Endothelial cell of hepatic sinusoid (primary cell): ENCODE measurements at regions not wholly inside any gene's neighbourhood (a gene's known extent, or its start where the extent isn't known, plus 50 kb on each side); places are given as distances from the start of the nearest gene placed in this dataset.

Source experiments
- in situ Hi-C: cut with HindIII; loops from 2 replicates; pipeline ENCODE4 v1.10.0; 2017; ENCODE audit warnings: low sequenced_read_pairs

DNA sequence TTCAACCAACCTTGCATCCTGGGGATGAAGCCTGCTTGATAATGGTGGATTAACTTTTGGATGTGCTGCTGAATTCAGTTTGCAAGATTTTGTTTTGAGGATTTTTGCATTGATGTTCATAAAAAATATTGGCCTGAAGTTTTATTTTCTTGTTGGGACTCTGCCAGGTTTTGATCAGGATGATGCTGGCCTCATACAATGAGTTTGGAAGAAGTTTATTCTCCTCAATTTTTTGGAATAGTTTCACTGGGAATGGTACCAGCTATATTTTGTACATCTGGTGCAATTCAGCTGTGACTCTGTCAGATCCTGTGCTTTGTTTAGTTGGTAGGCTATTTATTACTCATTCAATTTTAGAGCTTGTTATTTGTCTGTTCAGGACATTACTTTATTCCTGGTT lies 340.3 kb upstream of the TRAM1L1 start:
- in situ Hi-C loops = no loop called here

- in situ Hi-C loops = no loop called here
Measured at GRCh38 chr4:117428536-117428935, 343.2 kb upstream of the TRAM1L1 start.

DNA sequence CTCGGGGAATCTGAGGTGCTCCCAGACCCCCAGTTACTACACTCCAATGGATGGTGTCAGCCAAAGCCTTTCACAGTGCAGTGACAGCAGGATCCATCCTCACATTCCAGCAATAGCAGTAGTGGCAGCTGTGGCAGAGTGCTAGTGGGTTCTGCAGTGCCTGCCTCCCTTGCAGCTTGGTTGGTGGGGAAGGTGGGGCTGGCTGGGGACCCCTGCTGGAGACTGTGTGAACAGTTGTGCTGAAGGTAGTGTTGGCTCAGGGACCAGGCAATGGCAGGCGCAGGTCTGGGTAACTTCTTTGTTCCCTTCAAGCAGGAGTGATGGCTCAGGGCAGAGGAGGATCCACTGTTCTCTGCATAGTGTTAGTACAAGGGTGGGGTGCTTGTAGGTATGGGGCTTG lies 343.7 kb upstream of the TRAM1L1 start:
- in situ Hi-C loops = no loop called here

GRCh38 chr4:117429506-117429905 lies 344.1 kb upstream of the TRAM1L1 start:
- in situ Hi-C loops = no loop called here

GRCh38 chr4:117434424-117434823 lies 349.0 kb upstream of the TRAM1L1 start:
- in situ Hi-C loops = no loop called here

- in situ Hi-C loops = no loop called here
Measured at GRCh38 chr4:117447925-117448324, 362.5 kb upstream of the TRAM1L1 start.

GRCh38 chr4:117455088-117455487 lies 369.7 kb upstream of the TRAM1L1 start:
- in situ Hi-C loops = no loop called here

- in situ Hi-C loops = no loop called here
Measured at GRCh38 chr4:117466388-117466787, 381.0 kb upstream of the TRAM1L1 start.

DNA sequence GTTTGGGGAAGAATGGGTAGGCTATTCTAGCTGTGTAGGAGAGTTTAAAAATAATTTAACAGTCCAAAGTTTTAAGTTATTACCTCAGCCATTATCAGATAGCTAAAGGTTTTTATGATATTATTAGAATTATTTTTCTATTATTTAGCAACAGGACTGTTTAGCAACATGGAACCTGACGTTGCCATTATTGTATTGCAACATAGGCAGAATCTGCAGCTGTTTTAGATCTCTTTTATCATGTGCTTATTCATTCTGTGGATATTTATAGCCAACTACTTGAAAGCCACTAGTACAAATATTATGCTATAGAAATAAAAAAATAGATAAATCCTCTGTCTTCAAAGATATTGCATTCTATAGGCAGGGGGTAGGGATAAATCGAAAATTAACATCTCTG lies 382.0 kb upstream of the TRAM1L1 start:
- in situ Hi-C loops = no loop called here

DNA sequence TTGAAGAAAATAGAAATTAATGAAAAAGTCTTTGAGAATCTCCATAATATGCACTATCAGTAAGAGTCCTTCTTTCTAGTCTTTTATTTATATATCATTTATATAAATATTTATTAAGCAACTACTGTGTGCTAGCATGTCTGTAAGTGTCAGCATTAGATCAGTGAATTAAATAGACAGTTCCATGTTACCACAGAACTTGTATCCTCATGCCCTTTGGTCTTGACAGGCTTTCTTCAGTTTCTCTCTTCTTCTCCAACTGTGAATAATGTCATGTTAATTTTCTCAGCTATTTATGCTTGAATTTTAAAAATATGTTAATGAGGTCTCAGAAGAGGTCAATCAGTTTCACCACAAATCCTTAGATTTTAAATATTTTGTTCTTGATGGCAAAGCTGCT lies 389.6 kb upstream of the TRAM1L1 start:
- in situ Hi-C loops = no loop called here

DNA sequence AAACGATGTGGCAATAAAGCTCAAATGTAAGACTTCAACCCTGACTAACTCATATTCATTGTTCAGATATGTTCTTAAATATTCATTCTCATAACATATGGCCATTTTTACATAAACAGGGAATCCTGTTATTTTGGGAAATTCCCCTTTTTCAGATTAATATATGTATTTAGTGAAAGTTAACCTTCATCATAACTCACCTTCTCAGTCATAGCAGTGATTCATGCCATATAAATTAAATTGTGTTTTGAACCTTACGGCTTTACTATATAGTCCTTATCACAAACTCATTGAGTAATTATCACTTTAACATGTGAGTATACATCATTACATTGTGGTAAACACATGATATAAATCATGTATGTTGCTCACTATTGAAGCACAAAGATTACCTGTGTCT lies 392.5 kb upstream of the TRAM1L1 start:
- in situ Hi-C loops = no loop called here

GRCh38 chr4:117478702-117479101 lies 393.3 kb upstream of the TRAM1L1 start:
- in situ Hi-C loops = no loop called here

DNA sequence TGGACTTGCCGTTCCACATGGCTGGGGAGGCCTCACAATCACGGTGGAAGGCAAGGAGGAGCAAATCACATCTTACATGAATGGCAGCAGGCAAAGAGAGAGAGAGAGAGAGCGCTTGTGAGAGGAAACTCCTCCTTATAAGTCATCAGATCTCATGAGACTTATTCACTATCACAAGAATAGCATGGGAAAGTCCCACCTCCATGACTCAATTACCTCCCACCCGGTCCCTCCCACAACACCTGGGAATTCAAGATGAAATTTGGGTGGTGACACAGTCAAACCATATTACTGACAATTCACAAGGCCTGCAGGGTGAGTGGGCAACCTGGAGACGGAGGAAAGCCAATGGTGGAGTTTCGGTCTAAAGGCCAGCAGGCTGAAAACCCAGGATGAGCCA lies 394.3 kb upstream of the TRAM1L1 start:
- in situ Hi-C loops = no loop called here

DNA sequence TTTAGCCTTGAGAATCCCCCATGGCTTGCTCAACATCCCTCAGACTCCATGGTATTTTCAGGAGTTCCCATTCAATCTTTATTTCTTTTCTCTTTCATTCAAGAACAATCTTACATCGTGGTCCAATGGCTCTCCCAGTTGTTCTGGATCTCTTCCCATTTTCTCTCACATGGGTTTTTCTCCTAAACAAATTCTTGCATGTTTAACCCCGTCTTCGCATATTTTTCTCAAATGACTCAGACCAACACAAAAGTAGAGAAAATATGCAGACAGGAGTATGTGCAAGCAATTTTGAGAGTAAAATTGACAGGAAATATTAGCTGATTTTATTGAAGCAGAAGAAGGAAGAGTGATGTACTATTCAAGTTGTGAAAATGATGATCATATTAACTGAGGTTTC lies 396.4 kb upstream of the TRAM1L1 start:
- in situ Hi-C loops = no loop called here

GRCh38 chr4:117488692-117489091 lies 403.3 kb upstream of the TRAM1L1 start:
- in situ Hi-C loops = no loop called here

DNA sequence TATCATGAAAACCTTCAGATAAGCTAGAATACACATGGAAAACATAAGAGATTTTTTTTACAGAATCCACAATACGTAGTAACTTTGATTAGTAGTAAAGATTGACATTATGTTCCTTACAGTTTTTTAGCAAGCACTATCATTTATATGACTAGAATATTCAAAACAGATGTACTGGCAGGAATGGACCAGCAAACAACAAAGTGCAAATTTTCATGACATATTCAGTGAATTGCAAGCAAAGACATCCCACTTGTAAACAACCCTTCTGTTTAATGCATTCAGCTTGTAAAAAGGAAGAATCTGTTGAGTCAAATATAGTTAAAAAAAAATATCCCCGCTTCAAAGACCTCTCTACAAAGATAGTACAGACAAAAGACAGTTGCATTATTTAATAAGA lies 403.7 kb upstream of the TRAM1L1 start:
- in situ Hi-C loops = no loop called here

DNA sequence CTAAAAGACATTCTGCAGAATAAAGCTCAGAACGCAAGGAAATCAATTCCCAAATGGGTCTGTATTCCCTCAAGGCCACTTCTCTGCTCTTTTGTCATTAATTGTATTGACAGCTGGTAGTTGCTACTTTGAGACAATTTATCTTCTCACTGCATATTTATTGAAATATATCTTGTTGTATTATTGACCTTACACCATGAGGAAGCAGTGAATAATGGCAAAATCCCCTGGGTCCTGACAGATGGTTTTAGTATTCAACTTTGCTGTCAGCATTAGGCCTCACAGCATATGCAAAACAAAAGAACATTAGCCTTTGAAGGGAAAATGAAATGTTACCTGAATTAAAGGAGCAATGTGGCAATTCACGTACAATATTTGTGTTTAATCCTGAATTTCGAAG lies 406.1 kb upstream of the TRAM1L1 start:
- in situ Hi-C loops = no loop called here

DNA sequence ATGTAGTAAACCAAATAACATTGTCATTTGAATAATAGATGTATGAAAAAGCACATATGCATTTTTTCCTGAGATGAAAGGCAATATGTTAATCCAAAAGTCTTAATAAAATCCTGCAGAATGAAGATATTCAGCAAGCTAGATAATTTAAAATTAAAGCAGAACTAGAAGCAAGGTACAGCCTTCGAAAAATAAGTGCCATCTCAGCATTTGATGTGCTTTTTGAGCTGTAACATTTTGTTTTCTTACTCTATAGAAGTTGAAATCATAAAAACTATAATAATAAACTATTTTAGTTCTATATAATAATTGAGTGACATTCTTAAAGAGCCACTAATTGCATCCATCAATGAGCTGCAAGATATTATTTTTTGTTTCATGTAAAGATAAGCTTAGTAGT lies 410.4 kb upstream of the TRAM1L1 start:
- in situ Hi-C loops = no loop called here

GRCh38 chr4:117512414-117512813 lies 427.0 kb upstream of the TRAM1L1 start:
- in situ Hi-C loops = no loop called here

DNA sequence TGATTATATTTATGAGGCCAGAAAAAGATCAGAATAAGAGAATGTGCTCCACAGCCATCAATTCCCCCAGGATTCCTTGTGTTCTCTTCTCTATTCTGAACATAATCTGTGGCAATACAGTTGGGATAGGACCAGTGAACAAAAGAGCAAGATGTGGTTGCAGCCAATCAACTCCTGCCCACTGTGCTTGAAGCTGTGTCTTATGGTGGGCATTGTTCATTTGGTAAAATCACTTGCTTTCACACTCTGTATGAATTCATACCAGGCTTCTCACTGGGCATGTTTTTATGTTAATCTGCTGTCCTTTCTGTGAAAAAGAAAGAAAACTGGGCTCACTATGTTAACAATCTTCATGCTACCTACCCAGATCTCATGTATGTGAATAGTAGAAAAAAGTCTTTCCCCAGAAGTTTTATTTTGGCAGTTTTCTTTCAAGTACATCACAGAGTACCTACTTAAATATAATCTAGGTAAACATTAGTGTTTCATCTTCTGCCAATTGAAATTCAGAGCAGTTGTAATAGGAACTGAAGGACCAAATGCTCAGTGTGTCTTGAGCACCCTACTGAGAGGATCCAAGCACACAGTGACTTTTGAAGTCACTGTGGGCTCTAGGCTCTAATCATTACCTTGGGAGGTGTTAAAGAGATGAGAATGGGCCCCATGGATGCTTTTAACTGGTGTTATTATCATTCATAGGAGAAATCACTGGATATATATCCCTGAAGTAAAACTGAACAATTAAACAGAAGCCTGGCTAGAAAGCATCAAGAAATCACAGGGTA lies 429.2 kb upstream of the TRAM1L1 start:
- in situ Hi-C loops = no loop called here

- in situ Hi-C loops = no loop called here
Measured at GRCh38 chr4:117515921-117516320, 430.5 kb upstream of the TRAM1L1 start.

- in situ Hi-C loops = no loop called here
Measured at GRCh38 chr4:117527601-117528000, 442.2 kb upstream of the TRAM1L1 start.

- in situ Hi-C loops = no loop called here
Measured at GRCh38 chr4:117529401-117529800, 444.0 kb upstream of the TRAM1L1 start.
